Inflammatory macrophage treated with lipopolysaccharide for 4 hours (primary cell): ENCODE measurements at regions not wholly inside any gene's neighbourhood (a gene's known extent, or its start where the extent isn't known, plus 50 kb on each side); places are given as distances from the start of the nearest gene placed in this dataset.

Experiments used
- DNase-seq: peaks from one replicate; pipeline ENCODE4 v3.0.0-alpha.2; 2020

DNA sequence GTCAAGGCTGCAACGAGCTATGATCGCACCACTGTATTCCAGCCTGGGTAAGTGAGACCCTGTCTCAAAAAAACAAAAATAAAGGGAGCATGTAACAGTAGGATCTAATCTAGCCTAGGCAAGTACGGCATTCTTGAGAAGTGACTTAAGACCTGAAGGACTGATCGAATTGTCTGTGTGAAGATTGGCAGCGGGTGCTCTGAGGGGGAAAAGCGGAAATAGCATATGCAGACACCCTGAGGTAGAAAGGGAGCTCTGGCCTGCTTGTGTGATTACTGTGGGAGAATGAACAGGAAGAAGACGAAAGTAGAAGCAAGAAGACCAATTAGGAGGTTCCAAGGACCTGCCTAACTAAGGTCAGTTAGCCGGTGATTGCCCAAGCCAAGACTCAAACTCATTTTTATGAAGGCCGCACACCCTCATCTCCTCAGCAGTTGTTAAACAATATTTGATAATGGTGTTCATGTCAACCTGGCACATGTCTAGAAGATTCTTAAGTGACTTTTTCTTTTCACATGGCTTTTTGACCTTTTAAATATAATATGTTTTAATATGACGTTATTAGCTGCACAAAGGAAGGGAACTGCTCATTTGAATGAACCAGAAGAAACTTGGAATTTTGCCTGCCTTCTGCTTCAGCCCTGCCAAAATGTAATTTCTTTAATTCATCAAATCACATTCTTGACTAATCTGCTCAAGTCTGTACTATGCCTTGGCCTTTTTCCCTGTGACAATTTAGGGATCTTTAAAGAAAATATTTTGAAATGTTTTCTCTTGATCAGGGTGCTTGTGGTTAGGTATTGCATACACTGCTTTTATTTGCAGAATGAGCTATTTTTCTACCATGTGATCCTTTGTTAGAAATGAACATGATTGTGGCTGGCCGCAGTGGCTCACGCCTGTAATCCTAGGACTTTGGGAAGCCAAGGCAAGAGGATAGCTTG, 289.2 kb upstream of the DMRT1 start:
- DNase-seq, result no peak

DNA sequence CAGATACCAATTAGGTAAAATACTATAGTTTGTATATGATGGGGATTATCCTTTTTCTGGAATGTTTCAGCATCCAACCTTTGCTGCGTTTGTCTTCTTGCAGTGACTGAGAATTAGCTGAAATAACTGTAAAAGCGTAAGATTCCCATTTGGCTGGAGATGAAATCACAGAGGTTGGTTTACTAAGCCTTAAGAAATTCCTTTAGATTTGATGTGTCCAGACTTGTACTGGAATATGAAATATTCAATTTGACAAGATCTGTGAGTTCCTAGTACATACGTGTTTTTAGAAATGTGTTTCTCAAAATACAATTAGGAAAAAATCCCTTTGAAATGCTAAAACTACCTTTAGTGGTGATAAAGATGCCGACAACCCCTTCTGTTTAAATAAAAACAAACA, 286.0 kb upstream of the DMRT1 start:
- no peak for DNase-seq

DNA sequence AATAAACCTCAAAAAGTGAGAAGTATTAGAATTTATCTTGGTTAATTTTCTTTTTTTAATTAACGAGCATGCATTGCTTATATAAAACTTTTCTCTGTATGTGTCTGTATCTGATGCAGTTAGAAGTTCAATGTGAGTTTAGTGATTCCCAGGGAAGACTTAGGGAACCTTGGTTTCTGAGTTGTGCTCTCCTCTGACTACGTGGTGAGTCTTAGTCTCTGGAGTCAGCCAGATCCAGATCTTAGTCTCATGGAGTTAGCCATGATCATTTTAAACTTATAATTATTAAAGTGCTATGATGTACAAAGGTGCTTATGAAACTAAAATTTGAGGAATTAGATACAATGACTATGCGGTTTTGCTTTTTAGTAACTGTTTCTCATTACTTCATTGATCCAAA, 285.3 kb upstream of the DMRT1 start:
- DNase-seq, result no peak

DNA sequence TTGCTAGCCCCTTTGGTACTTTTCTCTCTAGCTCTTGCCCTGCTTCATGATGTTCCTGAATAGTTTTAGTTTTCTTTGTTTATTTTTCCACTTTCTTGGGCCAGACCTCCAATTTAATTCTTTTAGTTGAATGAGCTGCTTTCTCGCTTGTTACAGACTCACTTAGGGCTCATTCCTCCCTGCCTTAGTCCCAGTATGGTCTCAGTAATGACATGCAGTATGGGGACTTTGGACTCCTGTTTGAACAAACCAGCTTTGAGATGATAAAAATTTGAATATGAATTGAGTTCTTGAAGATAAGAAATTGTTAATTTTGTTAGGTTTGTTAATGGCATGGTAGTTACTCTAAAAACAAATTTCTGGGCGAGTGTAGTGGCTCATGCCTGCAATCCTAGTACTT, 284.8 kb upstream of the DMRT1 start:
- no peak for DNase-seq

DNA sequence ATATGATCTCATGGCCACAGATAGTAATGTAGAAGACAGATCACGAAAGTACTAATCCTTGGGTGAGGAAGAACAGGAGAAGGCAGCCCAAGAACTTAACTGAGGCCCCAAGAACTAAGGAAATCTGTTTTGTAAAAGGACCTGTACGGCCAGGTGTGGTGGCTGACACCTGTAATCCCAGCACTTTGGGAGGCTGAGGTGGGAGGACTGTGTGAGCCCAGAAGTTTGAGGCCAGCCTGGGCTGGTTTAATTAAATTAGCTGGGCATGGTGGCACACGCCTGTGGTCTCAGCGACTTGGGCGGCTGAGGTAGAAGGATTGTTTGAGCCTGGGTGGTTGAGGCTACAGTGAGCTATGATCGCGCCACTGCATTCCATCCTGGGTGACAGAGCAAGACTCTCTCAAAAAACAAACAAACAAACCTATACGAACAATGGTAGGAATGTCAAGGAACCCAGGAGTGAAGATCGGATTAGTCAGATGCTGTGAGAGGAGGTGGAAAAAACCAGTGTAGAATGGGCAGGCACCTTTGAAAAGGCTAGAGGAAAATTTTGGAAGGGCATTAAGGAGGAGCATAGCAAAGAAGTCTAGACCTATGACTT, 283.8 kb upstream of the DMRT1 start:
- DNase-seq, result no peak

DNA sequence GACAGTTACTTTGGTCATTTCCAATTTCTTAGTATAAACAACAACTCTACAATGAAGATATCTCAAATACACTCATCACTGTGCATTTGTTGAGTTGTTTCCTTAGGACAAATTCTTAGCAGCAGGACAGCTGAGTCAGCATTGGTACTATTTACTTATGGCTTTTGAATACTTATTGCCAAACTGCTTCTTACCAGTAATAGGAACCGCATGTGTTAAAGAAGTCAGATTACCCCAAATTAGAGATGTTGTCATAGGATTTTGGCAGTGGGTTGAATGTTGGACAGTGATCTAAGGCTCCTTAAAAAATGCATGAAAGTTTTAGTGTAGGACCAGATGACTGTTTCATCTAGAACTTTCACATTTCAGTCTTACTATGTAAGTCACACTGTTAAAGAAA, 280.1 kb upstream of the DMRT1 start:
- no peak for DNase-seq

DNA sequence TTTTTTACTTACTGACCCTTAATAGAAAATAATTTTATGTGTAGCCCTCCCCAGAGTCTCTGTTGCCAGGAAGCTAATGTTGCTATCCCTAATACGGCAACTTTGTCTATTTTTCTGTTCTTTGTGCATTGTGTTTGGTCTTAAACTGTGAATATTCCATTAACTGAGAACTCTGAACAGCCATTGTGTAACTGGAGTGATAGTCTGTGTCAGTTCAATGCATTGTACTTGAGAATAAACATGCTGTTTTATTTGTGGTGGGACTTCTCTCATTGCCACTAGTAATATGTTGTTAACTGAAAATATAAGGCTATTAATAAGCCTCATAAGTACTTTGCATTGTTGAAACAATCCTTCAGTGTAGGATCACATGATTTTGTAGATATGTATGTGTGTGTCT, 278.3 kb upstream of the DMRT1 start:
- no peak for DNase-seq

DNA sequence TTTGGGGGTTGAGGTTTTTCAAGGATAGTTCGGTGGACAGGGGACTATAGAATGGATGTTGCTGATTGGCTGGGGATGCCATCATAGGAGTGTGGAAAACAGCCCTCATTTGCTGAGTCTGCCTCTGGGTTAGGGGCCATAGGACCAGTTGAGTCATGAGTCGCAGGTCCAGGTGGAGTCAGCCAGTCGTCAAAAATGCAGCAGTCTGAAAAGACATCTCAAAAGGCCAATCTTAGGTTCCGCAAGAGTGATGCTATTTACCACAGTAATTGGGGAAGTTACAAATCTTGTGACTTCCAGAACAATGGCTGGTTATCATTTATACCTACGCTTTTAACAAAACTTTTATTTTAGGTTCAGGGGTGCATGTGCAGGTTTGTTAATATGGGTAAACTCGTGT, 276.0 kb upstream of the DMRT1 start:
- DNase-seq, result no peak

DNA sequence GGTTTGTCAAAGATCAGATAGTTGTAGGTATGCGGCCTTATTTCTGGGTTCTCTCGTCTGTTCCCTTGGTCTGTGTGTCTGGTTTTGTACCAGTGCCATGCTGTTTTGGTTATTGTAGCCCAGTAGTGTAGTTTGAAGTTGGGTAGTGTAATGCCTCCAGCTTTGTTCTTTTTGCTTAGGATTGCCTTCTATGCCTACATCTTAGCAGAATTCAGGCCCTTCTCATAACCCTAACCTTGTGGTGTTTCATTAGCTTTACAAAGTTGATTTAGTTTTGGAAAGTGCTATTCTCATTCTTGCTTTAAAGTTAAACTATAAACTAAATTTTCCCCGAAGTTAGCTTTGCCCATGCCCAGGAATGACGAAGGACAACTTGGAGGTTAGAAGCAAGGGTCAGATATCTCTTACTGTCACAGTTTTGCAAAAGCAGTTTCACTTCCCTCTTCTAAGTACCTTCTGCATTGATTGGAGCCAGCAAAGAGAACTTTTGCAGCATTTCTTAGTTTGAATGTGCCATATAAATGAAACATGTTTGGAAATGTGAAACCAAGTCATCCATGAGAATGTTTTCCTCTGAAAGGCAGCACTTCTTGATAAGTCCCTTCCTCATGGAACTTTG, 274.3 kb upstream of the DMRT1 start:
- peak; percentile 60 for DNase-seq

DNA sequence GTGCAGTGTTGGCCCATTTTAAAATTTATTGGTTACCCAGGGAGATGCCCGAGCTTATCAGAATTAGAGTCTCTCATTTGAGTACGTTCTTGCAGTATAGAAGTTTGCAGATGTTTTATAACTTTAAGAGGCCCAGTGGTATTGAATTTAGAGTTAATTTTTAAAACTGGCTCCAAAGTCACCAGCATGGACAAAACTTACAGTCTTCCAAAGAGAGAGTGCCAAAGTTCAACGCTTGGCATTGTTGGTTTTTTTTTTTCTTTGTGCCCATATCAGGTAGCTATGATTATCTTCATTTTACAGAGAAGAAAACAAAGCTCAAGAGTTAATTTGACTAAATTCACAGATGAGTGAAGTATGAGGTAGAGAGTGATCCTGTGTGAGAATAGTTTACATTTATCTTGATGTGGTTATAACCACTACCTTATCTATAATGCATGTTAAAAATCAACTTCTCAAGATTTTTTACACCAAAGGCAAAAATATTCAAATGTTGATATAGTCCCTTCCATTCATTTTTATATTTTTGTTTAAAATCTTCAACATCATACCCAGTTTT, 273.7 kb upstream of the DMRT1 start:
- no peak for DNase-seq

DNA sequence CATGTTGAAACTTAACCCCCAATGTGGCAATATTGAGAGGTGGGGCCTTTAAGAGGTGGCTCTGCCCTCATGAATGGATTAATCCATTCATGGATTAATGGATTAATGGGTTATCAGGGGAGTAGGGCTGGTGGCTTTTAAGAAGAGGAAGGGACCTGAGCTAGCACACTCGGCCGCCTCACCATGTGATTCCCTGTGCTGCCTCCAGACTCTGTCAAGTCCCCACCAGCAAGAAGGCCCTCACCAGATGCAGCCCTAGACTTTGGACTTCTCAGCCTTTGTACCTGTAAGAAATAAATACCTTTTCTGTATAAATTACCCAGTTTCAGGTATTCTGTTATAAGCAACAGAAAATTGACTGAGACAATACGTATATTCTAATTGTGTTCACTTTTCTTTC, 272.2 kb upstream of the DMRT1 start:
- no peak for DNase-seq

DNA sequence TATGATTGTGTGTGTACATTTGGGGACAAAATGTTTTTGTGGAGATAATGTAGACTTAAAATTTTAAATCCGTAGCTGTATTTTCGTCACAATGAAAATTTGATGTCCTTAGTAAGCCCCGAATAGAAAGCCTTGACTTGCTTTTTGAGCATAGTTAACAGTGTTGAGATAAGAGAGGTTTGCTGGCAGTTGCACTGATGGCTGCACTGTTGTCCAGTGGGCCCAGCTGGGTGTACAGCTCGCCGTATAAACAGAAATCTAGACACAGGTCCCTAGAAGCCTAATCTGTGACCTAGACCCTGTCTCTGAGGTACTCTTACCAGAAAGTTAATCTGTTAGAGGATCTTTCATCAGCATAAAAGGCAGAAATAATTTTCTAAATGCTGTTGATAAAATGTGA, 271.3 kb upstream of the DMRT1 start:
- no peak for DNase-seq

DNA sequence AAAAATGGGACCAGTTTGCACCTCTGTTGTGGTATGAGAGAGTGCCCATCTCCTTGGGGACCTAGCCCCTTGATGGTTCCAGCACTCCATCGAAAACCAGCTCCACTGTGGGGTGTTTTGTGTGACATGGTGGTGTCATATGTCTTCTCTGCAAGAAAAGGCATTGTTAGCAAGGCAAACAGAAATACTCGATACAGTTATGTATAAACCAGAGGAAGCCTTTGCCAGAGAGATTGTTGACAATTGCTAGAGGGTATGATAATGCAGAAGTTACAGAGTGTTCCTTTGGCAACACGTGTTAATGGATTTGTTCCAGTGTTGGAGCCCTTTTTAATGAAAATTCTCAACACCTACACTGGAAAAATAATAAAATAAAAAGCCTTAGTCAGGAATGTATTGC, 270.4 kb upstream of the DMRT1 start:
- no peak for DNase-seq

DNA sequence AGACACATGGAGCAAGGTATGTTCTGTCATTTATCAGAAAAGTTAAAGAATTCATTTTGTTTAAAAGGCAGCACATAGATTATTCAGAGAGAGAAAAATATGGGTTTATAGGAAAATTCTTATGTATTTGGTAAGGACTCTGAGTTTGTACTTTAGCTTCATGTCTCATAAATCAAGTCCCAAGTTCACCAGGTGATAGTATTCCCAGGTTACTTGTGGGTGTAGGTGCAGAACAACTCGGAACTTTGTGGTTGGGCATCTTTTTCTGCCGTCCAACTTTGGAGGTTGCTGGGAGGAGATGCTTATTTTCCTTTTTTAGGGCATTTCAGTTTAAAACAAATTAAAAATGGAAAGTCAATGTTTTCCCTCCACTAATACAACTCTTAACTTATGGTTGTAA, 269.8 kb upstream of the DMRT1 start:
- no peak for DNase-seq

DNA sequence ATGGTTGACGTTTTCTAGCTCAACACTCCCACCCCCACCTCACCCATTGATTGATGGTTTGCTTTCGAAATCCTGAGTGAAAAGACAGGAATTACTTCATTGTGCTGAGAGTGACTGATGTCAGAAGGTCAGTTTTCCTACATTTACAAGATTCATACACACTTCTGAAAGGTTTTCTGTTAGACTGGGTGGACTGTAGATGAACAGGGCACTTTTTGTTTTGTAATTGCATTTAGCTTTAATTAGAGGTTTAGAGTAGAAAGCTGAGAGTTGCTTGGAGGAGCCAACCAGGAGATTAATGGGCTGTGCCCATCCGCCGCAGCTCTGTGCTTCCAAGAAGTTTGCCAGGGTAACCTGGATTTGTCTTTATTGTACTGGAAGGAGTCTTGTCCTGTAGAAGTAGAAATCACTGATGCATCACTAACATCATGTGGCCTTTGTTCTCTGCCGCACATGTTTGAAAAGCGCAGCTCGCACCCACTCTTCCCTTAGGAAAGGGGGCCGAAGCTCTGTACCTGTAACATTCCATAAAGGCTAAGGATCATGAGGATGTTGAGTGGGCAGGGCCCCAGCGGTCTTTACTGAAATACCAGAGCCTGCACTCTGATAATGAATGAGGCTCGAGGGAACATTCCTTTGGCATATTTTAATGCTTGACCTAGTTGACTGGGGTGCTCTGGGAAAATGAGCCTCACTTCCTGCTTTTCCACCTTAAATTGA, 267.6 kb upstream of the DMRT1 start:
- DNase-seq, result no peak

DNA sequence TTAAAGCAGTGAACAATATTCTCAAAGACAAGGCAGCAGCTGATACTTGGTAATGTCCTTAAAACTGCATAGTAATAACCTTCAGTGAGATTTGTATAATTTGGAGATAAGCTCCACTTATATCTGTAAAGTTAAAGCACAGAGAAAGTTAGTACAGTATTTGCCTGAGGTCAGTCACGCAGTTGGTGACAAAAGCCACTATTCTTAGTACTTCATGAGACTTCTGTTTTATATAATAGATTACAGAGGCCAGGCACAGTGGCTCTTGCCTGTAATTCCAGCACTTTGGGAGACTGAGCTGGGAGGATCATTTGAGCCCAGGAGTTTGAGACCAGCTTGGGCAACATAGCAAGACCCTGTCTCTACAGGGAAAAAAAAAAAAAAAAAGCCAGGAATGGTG, 266.4 kb upstream of the DMRT1 start:
- DNase-seq, result no peak

DNA sequence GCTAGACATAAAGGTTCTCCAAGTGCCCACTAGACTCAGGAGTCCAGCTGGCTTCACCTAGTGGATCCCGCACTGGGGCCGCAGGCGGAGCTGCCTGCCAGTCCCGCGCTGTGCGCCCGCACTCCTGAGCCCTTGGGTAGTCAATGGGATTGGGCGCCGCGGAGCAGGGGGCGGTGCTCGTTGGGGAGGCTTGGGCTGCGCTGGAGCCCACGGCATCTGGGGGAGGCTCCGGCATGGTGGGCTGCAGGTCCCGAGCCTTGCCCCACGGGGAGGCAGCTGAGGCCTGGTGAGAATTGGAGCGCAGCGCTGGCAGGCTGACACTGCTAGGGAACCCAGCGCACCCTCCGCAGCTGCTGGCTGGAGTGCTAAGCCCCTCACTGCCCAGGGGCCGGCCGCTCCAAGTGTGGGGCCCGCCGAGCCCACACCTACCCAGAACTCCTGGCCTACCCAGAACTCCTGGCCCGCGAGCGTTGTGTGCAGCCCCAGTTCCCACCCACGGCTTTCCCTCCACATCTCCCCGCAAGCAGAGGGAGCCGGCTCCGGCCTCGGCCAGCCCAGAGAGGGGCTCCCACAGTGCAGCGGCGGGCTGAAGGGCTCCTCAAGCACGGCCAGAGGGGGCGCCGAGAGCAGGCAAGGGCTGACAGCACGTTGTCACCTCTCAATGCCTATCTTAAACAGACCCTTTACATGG, 260.7 kb upstream of the DMRT1 start:
- DNase-seq, result no peak

DNA sequence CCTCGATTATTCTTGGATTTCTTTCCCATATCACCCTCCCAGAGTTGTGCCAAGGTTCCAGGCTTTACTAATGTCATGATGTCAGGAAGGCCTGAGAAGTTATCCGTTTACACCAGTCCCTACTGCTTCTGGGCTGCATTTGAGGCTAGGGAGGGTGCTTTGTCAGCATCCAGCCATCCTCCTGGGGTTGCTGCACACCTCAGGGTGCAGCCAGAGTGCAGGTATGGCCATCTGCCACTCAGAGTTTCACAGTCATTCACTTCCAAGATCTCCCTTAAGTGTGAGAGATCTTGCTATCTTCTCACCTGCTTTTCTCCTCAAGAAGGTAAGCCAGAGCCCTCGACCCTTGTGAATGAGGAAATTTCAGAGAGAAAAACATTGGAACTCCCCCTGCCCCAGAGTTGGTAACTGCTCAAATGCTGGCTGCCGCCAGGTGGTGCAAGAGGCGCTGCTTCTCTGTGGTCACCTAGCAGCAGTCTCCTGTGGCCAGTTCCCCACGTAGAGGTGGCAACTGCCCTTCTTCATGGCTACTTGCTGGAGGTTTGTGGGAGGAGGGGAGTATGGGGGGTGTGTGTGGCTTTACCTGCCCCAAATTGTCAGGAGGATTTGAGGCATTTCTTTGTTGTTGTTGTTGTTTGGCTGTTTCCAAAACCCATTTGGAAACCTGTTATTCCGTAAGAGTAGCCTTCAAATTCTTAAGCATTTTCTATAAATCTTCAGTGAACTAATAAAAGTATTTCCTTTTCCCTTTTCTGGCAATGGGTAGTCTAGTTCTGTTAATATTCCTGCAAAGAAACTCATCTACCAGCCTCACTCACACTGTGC, 259.6 kb upstream of the DMRT1 start:
- DNase-seq, result no peak

DNA sequence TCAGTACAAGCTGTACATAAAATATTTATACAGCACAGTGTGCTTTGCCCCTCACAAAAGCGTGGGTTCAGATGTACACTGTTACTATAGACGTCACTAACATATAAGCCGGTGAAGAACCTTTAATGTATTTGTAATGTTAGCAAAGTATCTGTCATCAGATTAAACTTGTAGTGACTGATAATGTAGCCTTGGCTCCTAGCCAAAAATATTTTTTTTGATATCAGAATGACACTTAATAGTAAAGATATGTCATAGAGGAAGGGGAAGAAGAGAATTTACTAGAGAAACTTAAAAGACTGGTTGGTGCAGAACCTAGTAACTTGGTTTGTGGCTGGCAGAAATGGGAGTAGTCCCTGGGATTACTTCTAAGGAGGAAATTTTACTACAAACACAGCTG, 258.7 kb upstream of the DMRT1 start:
- DNase-seq, result no peak

DNA sequence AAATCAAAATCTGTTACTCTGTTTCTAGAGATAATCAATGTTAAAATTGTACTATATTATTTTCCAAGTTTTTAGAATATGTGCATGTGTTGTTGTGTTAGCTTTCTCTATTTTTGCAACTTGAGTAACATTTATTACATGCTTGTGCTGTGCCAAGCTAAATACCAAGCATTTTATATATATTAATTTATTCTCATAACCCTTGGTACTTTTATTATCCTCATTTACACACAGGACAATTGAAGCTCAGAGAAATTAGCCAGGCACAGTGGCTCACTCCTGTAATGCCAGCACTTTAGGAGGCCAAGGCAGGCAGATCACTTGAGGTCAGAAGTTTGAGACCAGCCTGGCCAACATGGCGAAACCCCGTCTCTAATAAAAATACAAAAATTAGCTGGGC, 254.0 kb upstream of the DMRT1 start:
- DNase-seq, result no peak

DNA sequence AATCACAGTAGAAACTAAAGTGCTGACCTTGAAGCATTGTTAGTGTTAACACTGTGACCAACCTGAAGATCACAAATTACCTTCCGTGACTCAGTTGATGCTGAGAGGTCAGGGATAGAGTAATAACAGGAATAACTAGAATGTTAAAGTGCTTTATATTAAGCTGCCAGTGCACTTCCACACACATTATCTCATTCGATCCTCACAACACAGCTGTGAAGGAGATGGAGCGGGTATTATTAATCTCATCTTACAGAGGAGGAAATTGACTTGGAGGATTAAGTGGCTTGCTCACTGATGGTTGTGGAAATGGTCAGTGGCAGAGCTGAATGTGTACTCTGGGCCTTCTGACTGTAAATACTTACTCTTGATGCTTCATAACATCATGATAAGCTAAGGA, 252.5 kb upstream of the DMRT1 start:
- DNase-seq, result no peak

DNA sequence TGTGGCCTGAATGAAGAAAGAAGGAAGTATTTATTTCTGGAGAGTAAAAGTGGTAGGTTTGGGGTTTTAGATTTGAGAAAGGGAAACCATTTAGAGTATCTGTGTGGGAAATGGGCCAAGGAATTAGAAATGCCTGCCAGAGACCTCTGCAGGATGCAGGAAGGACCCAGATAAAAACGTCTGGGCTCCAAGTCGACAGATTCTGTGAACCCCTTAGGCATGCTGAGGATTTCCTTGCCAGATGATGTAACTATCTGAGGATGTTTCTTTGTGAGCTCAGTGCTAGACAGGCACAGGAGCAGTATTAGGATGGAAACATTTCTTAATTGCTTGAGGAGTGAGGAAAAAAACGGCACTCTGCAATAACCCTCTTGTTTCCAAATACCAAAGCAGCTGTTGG, 251.8 kb upstream of the DMRT1 start:
- DNase-seq, result no peak
